SIG-M5 treated with dmso at 0.1 percent for 504 hours (cell line): ENCODE measurements at regions not wholly inside any gene's neighbourhood (a gene's known extent, or its start where the extent isn't known, plus 50 kb on each side); places are given as distances from the start of the nearest gene placed in this dataset.
"Not testable (repeated sequence)": the region's sequence is repeated elsewhere in the genome, so short reads cannot be mapped to it uniquely, and the experiment has no call there.

Experiments
- DNase-seq: peaks from one replicate; lab custom pipeline; 2025; ENCODE audit not compliant: unreplicated experiment; lab: John Stamatoyannopoulos, UW

- DNase-seq = no peak
Measured at GRCh38 chr9:30299126-30299780, 2085.2 kb upstream of the ACO1 start.

- peak; percentile 79 for DNase-seq
Measured at GRCh38 chr9:30301271-30301963, 2083.0 kb upstream of the ACO1 start.

- no peak for DNase-seq
Measured at GRCh38 chr9:30310711-30311110, 2073.7 kb upstream of the ACO1 start.

- DNase-seq = no peak
Measured at GRCh38 chr9:30329431-30329830, 2055.0 kb upstream of the ACO1 start.

- DNase-seq = no peak
Measured at GRCh38 chr9:30348904-30349303, 2035.5 kb upstream of the ACO1 start.

- no peak for DNase-seq
Measured at GRCh38 chr9:30349526-30350513, 2034.6 kb upstream of the ACO1 start.

GRCh38 chr9:30356221-30356620 lies 2028.2 kb upstream of the ACO1 start:
- DNase-seq = no peak

GRCh38 chr9:30362373-30362772 lies 2022.1 kb upstream of the ACO1 start:
- DNase-seq = no peak

GRCh38 chr9:30366140-30366539 lies 2018.3 kb upstream of the ACO1 start:
- DNase-seq = not testable (repeated sequence)

GRCh38 chr9:30382271-30382670 lies 2002.2 kb upstream of the ACO1 start:
- DNase-seq = no peak

- DNase-seq = no peak
Measured at GRCh38 chr9:30410273-30410672, 1974.2 kb upstream of the ACO1 start.

GRCh38 chr9:30411571-30411970 lies 1972.9 kb upstream of the ACO1 start:
- DNase-seq = no peak

- DNase-seq = no peak
Measured at GRCh38 chr9:30459156-30459555, 1925.3 kb upstream of the ACO1 start.

- no peak for DNase-seq
Measured at GRCh38 chr9:30476826-30477225, 1907.6 kb upstream of the ACO1 start.

- no peak for DNase-seq
Measured at GRCh38 chr9:30478684-30479083, 1905.8 kb upstream of the ACO1 start.

- no peak for DNase-seq
Measured at GRCh38 chr9:30482499-30482898, 1901.9 kb upstream of the ACO1 start.

- DNase-seq = no peak
Measured at GRCh38 chr9:30484690-30485089, 1899.8 kb upstream of the ACO1 start.

GRCh38 chr9:30504502-30504905 lies 1879.9 kb upstream of the ACO1 start:
- no peak for DNase-seq

- DNase-seq = no peak
Measured at GRCh38 chr9:30505311-30505710, 1879.1 kb upstream of the ACO1 start.

- no peak for DNase-seq
Measured at GRCh38 chr9:30506749-30507148, 1877.7 kb upstream of the ACO1 start.

- DNase-seq = no peak
Measured at GRCh38 chr9:30507166-30507565, 1877.3 kb upstream of the ACO1 start.

- DNase-seq = no peak
Measured at GRCh38 chr9:30511666-30512065, 1872.8 kb upstream of the ACO1 start.
